Activated naive CD8-positive, alpha-beta T cell treated with anti-CD3 and anti-CD28 coated beads, Interleukin-2, amount 10 ng/mL, durations not matched to agents 7 days and 5 days (primary cell): ENCODE measurements at regions not wholly inside any gene's neighbourhood (a gene's known extent, or its start where the extent isn't known, plus 50 kb on each side); places are given as distances from the start of the nearest gene placed in this dataset.

Source experiments
- ATAC-seq: fragments of 150-1000 bp; cut with Tn5 transposase; one replicate; pipeline ENCODE4 v1.10.0; 2021; ENCODE audit warnings: low read depth, moderate library complexity
- POLR2A ChIA-PET: fragments of 350-600 bp; sonication (Branson Sonifier 250); formaldehyde crosslinking; loops from one replicate; lab custom pipeline; 2021; ENCODE audit warnings: antibody characterized with exemption; lab: Charles Lee
- DNase-seq: peaks from one replicate; pipeline ENCODE4 v3.0.0; 2021
- H3K27ac Mint-ChIP-seq: one replicate; pipeline ENCODE4 v1.8.0; 2022; ENCODE audit warnings: mild to moderate bottlenecking, mixed read lengths
- H3K27me3 Mint-ChIP-seq: one replicate; pipeline ENCODE4 v1.8.0; 2022; ENCODE audit warnings: mild to moderate bottlenecking, moderate library complexity, mixed read lengths
- H3K36me3 Mint-ChIP-seq: one replicate; pipeline ENCODE4 v1.8.0; 2021; ENCODE audit warnings: mild to moderate bottlenecking, mixed read lengths
- H3K4me1 Mint-ChIP-seq: one replicate; pipeline ENCODE4 v1.8.0; 2021; ENCODE audit warnings: mixed read lengths
- H3K4me3 Mint-ChIP-seq: one replicate; pipeline ENCODE4 v1.8.0; 2022; ENCODE audit warnings: mild to moderate bottlenecking, moderate library complexity, mixed read lengths
- H3K9me3 Mint-ChIP-seq: one replicate; pipeline ENCODE4 v1.8.0; 2021; ENCODE audit warnings: mixed read lengths

GRCh38 chr11:92711926-92712325, 257.5 kb upstream of the MTNR1B start:
- Mint-ChIP-seq H3K36me3 (no peaks in the 10 kb centered on the region), H3K4me1 (no peaks in the 10 kb centered on the region), H3K9me3 (no peaks in the 10 kb centered on the region), H3K27ac (no peak overlapping the region), H3K4me3 (no peak overlapping the region), H3K27me3 (no peaks in the 10 kb centered on the region)
- ATAC-seq, result no peak
- POLR2A ChIA-PET, result no interaction called here
- DNase-seq, result no peak

- ATAC-seq (no peak), DNase-seq (no peak)
- POLR2A ChIA-PET, result no interaction called here
- Mint-ChIP-seq H3K27me3 (no peaks in the 10 kb centered on the region), H3K9me3 (no peaks in the 10 kb centered on the region), H3K4me3 (no peak overlapping the region), H3K27ac (no peak overlapping the region), H3K4me1 (no peaks in the 10 kb centered on the region), H3K36me3 (no peaks in the 10 kb centered on the region)
Measured at GRCh38 chr11:92714111-92714510, 255.3 kb upstream of the MTNR1B start.

GRCh38 chr11:92717240-92717639, 252.2 kb upstream of the MTNR1B start:
- Mint-ChIP-seq H3K36me3 (no peaks in the 10 kb centered on the region), H3K4me1 (no peaks in the 10 kb centered on the region)

GRCh38 chr11:92720385-92720784, 249.1 kb upstream of the MTNR1B start:
- DNase-seq, result no peak
- POLR2A ChIA-PET, result no interaction called here
- H3K4me1 Mint-ChIP-seq, result no peaks in the 10 kb centered on the region
- ATAC-seq, result no peak
- H3K27me3 Mint-ChIP-seq, result no peaks in the 10 kb centered on the region
- peaks cover 4% of the 10 kb centered on the region for H3K9me3 Mint-ChIP-seq
- H3K36me3 Mint-ChIP-seq, result no peaks in the 10 kb centered on the region
- H3K27ac Mint-ChIP-seq, result no peak overlapping the region
- H3K4me3 Mint-ChIP-seq, result no peak overlapping the region

More at GRCh38 chr11:92717240-92717639, 252.2 kb upstream of the MTNR1B start:
- POLR2A ChIA-PET, result no interaction called here
- no peak for ATAC-seq
- Mint-ChIP-seq H3K9me3 (no peaks in the 10 kb centered on the region), H3K27ac (no peak overlapping the region), H3K4me3 (no peak overlapping the region), H3K27me3 (no peaks in the 10 kb centered on the region)
- no peak for DNase-seq

GRCh38 chr11:92725352-92725751, 244.1 kb upstream of the MTNR1B start:
- POLR2A ChIA-PET, result no interaction called here
- Mint-ChIP-seq H3K36me3 (no peaks in the 10 kb centered on the region), H3K27me3 (no peaks in the 10 kb centered on the region), H3K27ac (no peak overlapping the region), H3K9me3 (peaks cover 4% of the 10 kb centered on the region), H3K4me3 (no peak overlapping the region), H3K4me1 (no peaks in the 10 kb centered on the region)
- ATAC-seq (no peak), DNase-seq (no peak)

GRCh38 chr11:92727123-92727522, 242.3 kb upstream of the MTNR1B start:
- no peak for ATAC-seq
- POLR2A ChIA-PET, result no interaction called here
- H3K27ac Mint-ChIP-seq, result no peak overlapping the region
- no peak for DNase-seq
- H3K9me3 Mint-ChIP-seq, result peaks cover 4% of the 10 kb centered on the region
- H3K36me3 Mint-ChIP-seq, result no peaks in the 10 kb centered on the region
- no peak overlapping the region for H3K4me3 Mint-ChIP-seq
- no peaks in the 10 kb centered on the region for H3K27me3 Mint-ChIP-seq
- no peaks in the 10 kb centered on the region for H3K4me1 Mint-ChIP-seq

GRCh38 chr11:92727769-92728168, 241.7 kb upstream of the MTNR1B start:
- POLR2A ChIA-PET, result no interaction called here
- H3K36me3 Mint-ChIP-seq, result no peaks in the 10 kb centered on the region
- H3K4me3 Mint-ChIP-seq, result no peak overlapping the region
- peaks cover 4% of the 10 kb centered on the region for H3K9me3 Mint-ChIP-seq
- no peaks in the 10 kb centered on the region for H3K4me1 Mint-ChIP-seq
- ATAC-seq, result no peak
- no peak for DNase-seq
- no peak overlapping the region for H3K27ac Mint-ChIP-seq
- no peaks in the 10 kb centered on the region for H3K27me3 Mint-ChIP-seq

GRCh38 chr11:92728628-92729027, 240.8 kb upstream of the MTNR1B start:
- ATAC-seq (no peak), DNase-seq (no peak)
- H3K4me1 Mint-ChIP-seq, result no peaks in the 10 kb centered on the region
- H3K27me3 Mint-ChIP-seq, result no peaks in the 10 kb centered on the region
- POLR2A ChIA-PET, result no interaction called here
- no peak overlapping the region for H3K4me3 Mint-ChIP-seq
- no peaks in the 10 kb centered on the region for H3K36me3 Mint-ChIP-seq
- H3K9me3 Mint-ChIP-seq, result no peaks in the 10 kb centered on the region
- no peak overlapping the region for H3K27ac Mint-ChIP-seq

- Mint-ChIP-seq H3K36me3 (no peaks in the 10 kb centered on the region), H3K4me1 (no peaks in the 10 kb centered on the region), H3K27ac (no peak overlapping the region), H3K27me3 (no peaks in the 10 kb centered on the region), H3K4me3 (no peak overlapping the region), H3K9me3 (no peaks in the 10 kb centered on the region)
- ATAC-seq, result no peak
- no peak for DNase-seq
- POLR2A ChIA-PET, result no interaction called here
Measured at GRCh38 chr11:92735039-92735438, 234.4 kb upstream of the MTNR1B start.

- ATAC-seq (no peak), DNase-seq (no peak)
- POLR2A ChIA-PET, result no interaction called here
- Mint-ChIP-seq H3K27ac (no peak overlapping the region), H3K9me3 (no peaks in the 10 kb centered on the region), H3K4me3 (no peak overlapping the region), H3K4me1 (no peaks in the 10 kb centered on the region), H3K36me3 (no peaks in the 10 kb centered on the region), H3K27me3 (no peaks in the 10 kb centered on the region)
Measured at GRCh38 chr11:92738276-92738675, 231.2 kb upstream of the MTNR1B start.

- H3K4me3 Mint-ChIP-seq, result no peak overlapping the region
- H3K27me3 Mint-ChIP-seq, result no peaks in the 10 kb centered on the region
- no peaks in the 10 kb centered on the region for H3K9me3 Mint-ChIP-seq
- H3K36me3 Mint-ChIP-seq, result no peaks in the 10 kb centered on the region
- DNase-seq (no peak), ATAC-seq (no peak)
- POLR2A ChIA-PET, result no interaction called here
- H3K27ac Mint-ChIP-seq, result no peak overlapping the region
- H3K4me1 Mint-ChIP-seq, result no peaks in the 10 kb centered on the region
Measured at GRCh38 chr11:92739041-92739440, 230.4 kb upstream of the MTNR1B start.

- no peaks in the 10 kb centered on the region for H3K4me1 Mint-ChIP-seq
- POLR2A ChIA-PET, result no interaction called here
- no peak for DNase-seq
- H3K27me3 Mint-ChIP-seq, result no peaks in the 10 kb centered on the region
- no peak for ATAC-seq
- H3K9me3 Mint-ChIP-seq, result no peaks in the 10 kb centered on the region
- H3K27ac Mint-ChIP-seq, result no peak overlapping the region
- H3K36me3 Mint-ChIP-seq, result no peaks in the 10 kb centered on the region
- H3K4me3 Mint-ChIP-seq, result no peak overlapping the region
Measured at GRCh38 chr11:92739491-92739890, 230.0 kb upstream of the MTNR1B start.

GRCh38 chr11:92740276-92740675, 229.2 kb upstream of the MTNR1B start:
- no peaks in the 10 kb centered on the region for H3K9me3 Mint-ChIP-seq
- ATAC-seq (no peak), DNase-seq (no peak)
- H3K4me3 Mint-ChIP-seq, result no peak overlapping the region
- H3K27ac Mint-ChIP-seq, result no peak overlapping the region
- no peaks in the 10 kb centered on the region for H3K27me3 Mint-ChIP-seq
- H3K4me1 Mint-ChIP-seq, result no peaks in the 10 kb centered on the region
- H3K36me3 Mint-ChIP-seq, result no peaks in the 10 kb centered on the region
- POLR2A ChIA-PET, result no interaction called here

GRCh38 chr11:92744929-92745585, 224.4 kb upstream of the MTNR1B start:
- Mint-ChIP-seq H3K4me3 (no peak overlapping the region), H3K9me3 (peaks cover 2% of the 10 kb centered on the region), H3K27me3 (no peaks in the 10 kb centered on the region), H3K36me3 (no peaks in the 10 kb centered on the region), H3K4me1 (no peaks in the 10 kb centered on the region), H3K27ac (no peak overlapping the region)
- DNase-seq (no peak), ATAC-seq (no peak)
- POLR2A ChIA-PET, result no interaction called here

- Mint-ChIP-seq H3K4me1 (no peaks in the 10 kb centered on the region), H3K4me3 (no peak overlapping the region), H3K27me3 (no peaks in the 10 kb centered on the region), H3K36me3 (no peaks in the 10 kb centered on the region), H3K9me3 (peaks cover 4% of the 10 kb centered on the region), H3K27ac (no peak overlapping the region)
- ATAC-seq (no peak), DNase-seq (no peak)
- POLR2A ChIA-PET, result no interaction called here
Measured at GRCh38 chr11:92750794-92751193, 218.7 kb upstream of the MTNR1B start.
